ENCODE measurements at regions not wholly inside any gene's neighbourhood (a gene's known extent, or its start where the extent isn't known, plus 50 kb on each side); places are given as distances from the start of the nearest gene placed in this dataset.

DNA sequence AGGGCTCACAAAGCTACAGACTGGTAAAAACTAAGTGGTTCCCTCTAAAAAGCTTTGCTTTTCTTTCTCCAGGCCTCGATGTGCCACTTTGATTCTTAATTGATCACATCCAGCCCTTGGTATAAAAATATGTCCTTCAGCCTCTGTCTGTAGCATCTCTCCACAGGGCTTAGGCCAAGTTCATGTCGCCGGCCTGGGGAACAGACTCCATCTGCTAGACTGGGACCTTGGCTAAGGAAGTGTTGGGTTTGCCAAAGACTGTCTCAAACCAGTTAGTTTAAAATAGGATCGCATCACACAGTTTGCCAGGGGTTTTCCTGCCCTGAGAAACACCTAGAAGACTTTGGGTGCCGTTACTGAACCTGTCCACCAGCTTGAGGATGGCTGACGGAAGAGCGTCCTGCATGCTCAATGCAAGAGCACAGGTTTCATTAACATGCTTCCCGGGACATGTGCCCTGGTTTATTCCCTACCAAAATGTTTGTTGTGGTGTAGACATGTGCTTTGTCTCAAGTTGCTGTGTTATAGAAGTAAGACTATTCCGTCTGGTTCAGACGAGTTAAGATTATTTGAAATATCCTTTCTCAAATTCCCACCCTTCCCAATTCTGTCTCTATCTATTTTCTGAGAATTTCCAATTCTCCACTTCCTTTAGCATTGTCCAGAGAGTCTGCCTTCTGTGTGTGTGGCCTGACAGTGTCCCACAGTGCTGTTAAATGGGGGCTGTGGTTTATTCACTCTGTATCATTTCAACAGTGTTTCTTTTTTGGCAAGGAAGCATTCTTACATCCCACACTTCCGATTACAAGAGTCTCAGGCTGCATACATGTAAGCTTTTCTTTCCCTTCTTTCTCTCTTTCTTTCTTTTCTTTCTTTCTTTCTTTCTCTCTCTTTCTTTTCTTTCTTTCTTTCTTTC is 334.7 kb downstream of the INHBA start:
- ATAC-seq = no peak
- WGBS (ENCODE audit: missing lambda C conversion rate) = 32% methylated on average over 11 of the region's 11 CpGs
- ChIA-PET POLR2A (no interaction called here), CTCF (no interaction called here)
- no peak overlapping the region for H3K27ac ChIP-seq
- no peak for DNase-seq (ENCODE audit: low read depth in 1 of 2, low spot score in 1 of 2)
- H3K4me2 ChIP-seq = no peak overlapping the region
- no peaks in the 10 kb centered on the region for H3K9me3 ChIP-seq
- H3K4me3 ChIP-seq = no peak overlapping the region
- H3K4me1 ChIP-seq = no peaks in the 10 kb centered on the region
- TF ChIP-seq TFCP2L1 (CRISPR knock-in tag; IDR thresholded peaks at IDR 0.05) (no peak), ESRRA (IDR thresholded peaks at IDR 0.05; ENCODE audit: borderline replicate concordance, low read length) (no peak), CEBPB (IDR thresholded peaks at IDR 0.05) (no peak), RCOR1 (IDR thresholded peaks at IDR 0.05; ENCODE audit: low read depth, low read length) (no peak), HOXA7 (CRISPR knock-in tag; IDR thresholded peaks at IDR 0.05) (no peak), HMGXB4 (CRISPR knock-in tag; IDR thresholded peaks at IDR 0.05; ENCODE audit: borderline replicate concordance) (no peak), CHD4 (IDR thresholded peaks at IDR 0.05; ENCODE audit: borderline replicate concordance) (no peak), FOSL2 (IDR thresholded peaks at IDR 0.05) (no peak), FOSL2 (CRISPR knock-in tag; IDR thresholded peaks at IDR 0.05) (no peak), SREBF2 (IDR thresholded peaks at IDR 0.05) (no peak), KDM1A (IDR thresholded peaks at IDR 0.05; ENCODE audit: low read depth) (no peak), RARB (CRISPR knock-in tag; IDR thresholded peaks at IDR 0.05) (no peak), MAX (IDR thresholded peaks at IDR 0.05) (no peak), KDM5A (IDR thresholded peaks at IDR 0.05) (no peak), RNF2 (IDR thresholded peaks at IDR 0.05; ENCODE audit: borderline replicate concordance, low read depth) (no peak), SMC3 (IDR thresholded peaks at IDR 0.05) (no peak), HOXB13 (CRISPR knock-in tag; IDR thresholded peaks at IDR 0.05; ENCODE audit: low read depth) (no peak), BHLHE40 (IDR thresholded peaks at IDR 0.05; ENCODE audit: low read depth, low read length) (no peak)
- TF ChIP-seq, protein P1, sequence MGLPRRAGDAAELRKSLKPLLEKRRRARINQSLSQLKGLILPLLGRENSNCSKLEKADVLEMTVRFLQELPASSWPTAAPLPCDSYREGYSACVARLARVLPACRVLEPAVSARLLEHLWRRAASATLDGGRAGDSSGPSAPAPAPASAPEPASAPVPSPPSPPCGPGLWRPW (IDR thresholded peaks at IDR 0.05) = no peak
- FAIRE-seq = no peak

DNA sequence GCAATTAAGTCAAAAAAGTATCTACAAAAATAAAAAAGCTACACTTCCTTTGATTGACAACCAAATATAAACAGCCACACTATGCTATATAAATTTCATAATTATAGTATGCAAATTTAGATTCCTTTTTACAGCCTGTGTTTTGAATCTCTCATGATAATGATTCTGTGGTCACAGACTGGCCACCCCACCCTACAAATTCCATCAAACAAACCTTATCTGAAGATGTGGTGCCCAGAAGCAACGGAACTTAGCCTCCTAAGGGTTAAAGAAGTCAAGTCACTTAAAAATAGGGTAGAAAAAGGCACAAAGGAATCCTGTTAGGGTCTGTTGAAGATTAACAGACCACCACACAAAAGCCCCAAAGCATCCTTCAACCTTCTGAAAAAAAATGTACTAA is 351.8 kb downstream of the INHBA start:
- Histone ChIP-seq H3K27ac (no peak overlapping the region), H3K4me2 (no peak overlapping the region), H3K4me1 (no peaks in the 10 kb centered on the region), H3K9me3 (no peaks in the 10 kb centered on the region), H3K4me3 (no peak overlapping the region)
- ATAC-seq (no peak), FAIRE-seq (no peak), DNase-seq (ENCODE audit: low read depth in 1 of 2, low spot score in 1 of 2) (no peak)
- 4% methylated on average over 1 of the region's 1 CpG for WGBS (ENCODE audit: missing lambda C conversion rate)
- TF ChIP-seq RAD21 (conservative IDR thresholded peaks at IDR 0.05 in 1 of 2, IDR thresholded peaks at IDR 0.05 in 1 of 2) (no peak), BCL3 (IDR thresholded peaks at IDR 0.05) (no peak), JUNB (IDR thresholded peaks at IDR 0.05) (no peak), CHD4 (IDR thresholded peaks at IDR 0.05; ENCODE audit: borderline replicate concordance) (no peak), CTCF (IDR thresholded peaks at IDR 0.05) (no peak), ESRRA (IDR thresholded peaks at IDR 0.05; ENCODE audit: borderline replicate concordance, low read length) (no peak)
- TF ChIP-seq, protein P2, sequence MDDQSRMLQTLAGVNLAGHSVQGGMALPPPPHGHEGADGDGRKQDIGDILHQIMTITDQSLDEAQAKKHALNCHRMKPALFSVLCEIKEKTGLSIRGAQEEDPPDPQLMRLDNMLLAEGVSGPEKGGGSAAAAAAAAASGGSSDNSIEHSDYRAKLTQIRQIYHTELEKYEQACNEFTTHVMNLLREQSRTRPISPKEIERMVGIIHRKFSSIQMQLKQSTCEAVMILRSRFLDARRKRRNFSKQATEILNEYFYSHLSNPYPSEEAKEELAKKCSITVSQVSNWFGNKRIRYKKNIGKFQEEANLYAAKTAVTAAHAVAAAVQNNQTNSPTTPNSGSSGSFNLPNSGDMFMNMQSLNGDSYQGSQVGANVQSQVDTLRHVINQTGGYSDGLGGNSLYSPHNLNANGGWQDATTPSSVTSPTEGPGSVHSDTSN (IDR thresholded peaks at IDR 0.05) = no peak
- POLR2A ChIA-PET = no interaction called here
- CTCF ChIA-PET = no interaction called here

Measured in A549 (cell line).